22Rv1 (cell line): ENCODE measurements at regions not wholly inside any gene's neighbourhood (a gene's known extent, or its start where the extent isn't known, plus 50 kb on each side); places are given as distances from the start of the nearest gene placed in this dataset.

Experiments used
- H3K27ac ChIP-seq: fragments of 450-650 bp; 2 replicates; pipeline ENCODE4 v1.5.1; 2017
- ZFX ChIP-seq: fragments of 450-650 bp; IDR thresholded peaks from 2 replicates; pipeline ENCODE4 v1.6.1; 2017; ENCODE audit warnings: antibody characterized with exemption, borderline replicate concordance
- TF ChIP-seq, protein P1 (sequence below): fragments of 450-650 bp; IDR thresholded peaks from 2 replicates; pipeline ENCODE4 v1.5.1; 2017; ENCODE audit warnings: mild to moderate bottlenecking

DNA sequence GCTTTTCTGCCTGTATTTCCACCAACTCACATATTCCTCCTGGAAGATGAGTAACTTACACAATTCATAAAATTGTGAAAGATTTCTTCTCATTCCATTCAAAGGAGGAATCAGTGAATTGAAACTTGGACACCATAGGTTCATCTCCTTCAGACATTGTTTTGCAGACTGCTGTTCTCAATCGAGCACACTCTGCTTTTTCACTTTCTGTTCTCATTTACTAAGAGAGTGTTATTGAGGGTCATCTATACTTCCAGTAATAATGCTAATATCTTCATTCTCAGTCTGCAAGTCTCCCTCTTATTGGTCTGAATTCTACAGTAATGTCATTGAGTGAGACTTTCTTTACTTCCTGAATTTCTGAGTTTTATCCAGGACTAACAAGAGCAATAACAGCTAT, 67.5 kb upstream of the FUT9 start:
- H3K27ac ChIP-seq, result no peak overlapping the region
- TF ChIP-seq, protein P1, sequence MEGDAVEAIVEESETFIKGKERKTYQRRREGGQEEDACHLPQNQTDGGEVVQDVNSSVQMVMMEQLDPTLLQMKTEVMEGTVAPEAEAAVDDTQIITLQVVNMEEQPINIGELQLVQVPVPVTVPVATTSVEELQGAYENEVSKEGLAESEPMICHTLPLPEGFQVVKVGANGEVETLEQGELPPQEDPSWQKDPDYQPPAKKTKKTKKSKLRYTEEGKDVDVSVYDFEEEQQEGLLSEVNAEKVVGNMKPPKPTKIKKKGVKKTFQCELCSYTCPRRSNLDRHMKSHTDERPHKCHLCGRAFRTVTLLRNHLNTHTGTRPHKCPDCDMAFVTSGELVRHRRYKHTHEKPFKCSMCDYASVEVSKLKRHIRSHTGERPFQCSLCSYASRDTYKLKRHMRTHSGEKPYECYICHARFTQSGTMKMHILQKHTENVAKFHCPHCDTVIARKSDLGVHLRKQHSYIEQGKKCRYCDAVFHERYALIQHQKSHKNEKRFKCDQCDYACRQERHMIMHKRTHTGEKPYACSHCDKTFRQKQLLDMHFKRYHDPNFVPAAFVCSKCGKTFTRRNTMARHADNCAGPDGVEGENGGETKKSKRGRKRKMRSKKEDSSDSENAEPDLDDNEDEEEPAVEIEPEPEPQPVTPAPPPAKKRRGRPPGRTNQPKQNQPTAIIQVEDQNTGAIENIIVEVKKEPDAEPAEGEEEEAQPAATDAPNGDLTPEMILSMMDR, result no peak

DNA sequence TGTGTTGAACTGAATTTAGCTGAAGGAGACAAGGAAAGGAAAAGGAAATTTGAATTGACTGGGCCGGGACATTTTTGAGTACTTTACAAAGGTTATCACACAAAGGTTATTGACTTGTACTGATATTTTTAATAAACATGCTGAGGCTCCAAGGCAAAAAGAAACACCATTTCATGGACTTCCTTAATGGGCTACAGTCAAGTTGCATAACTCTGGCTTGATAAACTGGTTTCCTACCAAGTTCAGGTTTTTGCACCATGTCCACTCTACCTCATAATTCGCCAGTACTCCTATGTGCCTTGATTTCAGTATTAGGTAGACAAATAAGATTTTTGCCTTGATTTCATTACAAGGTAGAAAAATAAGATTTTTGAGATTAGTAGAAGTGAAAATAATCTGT, 65.8 kb upstream of the FUT9 start:
- TF ChIP-seq ZFX, result no peak
- TF ChIP-seq, protein P1, result no peak

DNA sequence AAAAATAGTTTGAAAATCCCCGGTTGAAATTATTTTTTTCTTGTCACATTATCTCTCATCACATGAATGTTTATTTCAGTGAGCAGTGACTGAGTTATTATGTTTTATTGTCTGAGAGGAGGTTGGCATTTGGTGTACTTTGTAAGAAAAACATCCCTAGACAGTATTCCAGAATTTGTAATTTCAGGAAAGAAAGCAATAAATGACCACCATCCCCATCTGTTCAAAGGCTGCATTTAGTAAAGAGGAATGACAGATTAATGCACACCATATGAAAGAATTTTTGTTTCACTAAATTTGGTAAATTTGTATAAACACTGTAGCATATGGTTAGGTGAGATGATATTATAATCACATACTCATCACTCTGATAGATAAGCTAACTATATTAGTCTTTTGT, 57.1 kb upstream of the FUT9 start:
- no peak for TF ChIP-seq ZFX
- TF ChIP-seq, protein P1, result no peak

More for the DNA sequence above, 65.8 kb upstream of the FUT9 start:
- no peak overlapping the region for H3K27ac ChIP-seq

DNA sequence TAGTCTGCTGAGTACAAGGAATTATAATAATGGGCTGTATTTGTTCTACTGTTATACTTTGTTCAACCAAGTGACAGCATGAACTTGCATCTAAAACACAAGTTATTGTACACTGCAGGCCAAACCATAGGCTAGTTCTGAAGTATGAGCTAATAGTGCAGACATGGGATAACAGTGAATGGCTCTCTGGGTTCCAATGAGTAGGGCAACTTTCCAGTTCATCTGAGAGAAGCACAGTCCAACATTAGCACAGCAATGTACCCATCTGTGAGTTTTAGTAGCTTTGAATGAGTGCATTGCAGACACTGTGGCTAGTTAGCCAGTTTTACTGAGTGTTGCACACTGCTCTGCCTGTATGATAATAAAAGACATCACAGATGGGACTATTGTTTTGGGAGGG, 56.5 kb upstream of the FUT9 start:
- no peak for TF ChIP-seq ZFX
- TF ChIP-seq, protein P1, result no peak
- H3K27ac ChIP-seq, result no peak overlapping the region

More for the DNA sequence above, 57.1 kb upstream of the FUT9 start:
- H3K27ac ChIP-seq, result no peak overlapping the region
